HepG2 (cell line): ENCODE measurements at regions not wholly inside any gene's neighbourhood (a gene's known extent, or its start where the extent isn't known, plus 50 kb on each side); places are given as distances from the start of the nearest gene placed in this dataset.

Source experiments
- ATAC-seq: fragments of 200-7000 bp; cut with Tn5 transposase; 3 replicates; pipeline ENCODE4 v1.9.1; 2020; ENCODE audit warnings: mild to moderate bottlenecking, moderate library complexity
- BruUV-seq: library from RNA; stranded (reverse); fragments of 400-500 nt; replicated peaks from 2 replicates; lab custom pipeline; 2021; lab: Mats Ljungman, UMichigan
- CTCF ChIA-PET: fragments of 300-600 bp; formaldehyde crosslinking; extraction: SDS; loops from one replicate; lab custom pipeline; 2021; ENCODE audit warnings: low total read pairs, inconsistent platforms, low intra/inter-chr PET ratio; lab: Yijun Ruan, JAX
- POLR2A ChIA-PET: fragments of 350-600 bp; sonication (Branson Sonifier 250); formaldehyde crosslinking; loops from one replicate; lab custom pipeline; 2020; ENCODE audit warnings: antibody characterized with exemption, inconsistent platforms; lab: Yijun Ruan, JAX
- DNase-seq: peaks from one replicate; pipeline ENCODE4 v3.0.0-alpha.2; 2015; ENCODE audit warnings: low spot score
- FAIRE-seq: peaks from 3 replicates; lab custom pipeline; 2011; peaks lifted over from hg19 to GRCh38; lab: Jason Lieb, UNC
- H2AFZ ChIP-seq: one replicate; pipeline ENCODE4 v1.6.1; 2011; ENCODE audit warnings: low read length, inconsistent platforms
- H3K27ac ChIP-seq: fragments of 300-600 bp; 3 replicates; pipeline ENCODE4 v1.8.0; 2011; ENCODE audit warnings: mixed run types, mild to moderate bottlenecking, mixed read lengths, low read length, inconsistent platforms; ENCODE audit not compliant: insufficient read depth; ENCODE audit errors: extremely low read length
- H3K27me3 ChIP-seq, 2 experiments: fragments of 200-600 bp in 1 of 2; 2 replicates in 1 of 2; 3 replicates in 1 of 2; pipeline versions ENCODE4 v1.6.0 to v1.8.0; 2011; ENCODE audit warnings: low read length in 2 of 2, mild to moderate bottlenecking in 2 of 2, moderate library complexity in 2 of 2, inconsistent platforms in 1 of 2; ENCODE audit not compliant: insufficient read depth in 2 of 2, control insufficient read depth in 1 of 2
- H3K36me3 ChIP-seq, 2 experiments: fragments of 200-600 bp in 1 of 2; replicated peaks in 1 of 2; 2 replicates in 1 of 2; 3 replicates in 1 of 2; pipeline versions ENCODE4 v1.5.1 to v1.8.0; 2011; ENCODE audit warnings: low read length in 2 of 2, inconsistent platforms in 1 of 2; ENCODE audit not compliant: insufficient read depth in 2 of 2, control insufficient read depth in 1 of 2
- H3K4me1 ChIP-seq: 2 replicates; pipeline ENCODE4 v1.5.1; 2012; ENCODE audit warnings: low read length, inconsistent platforms; ENCODE audit not compliant: insufficient read depth
- H3K4me2 ChIP-seq: 2 replicates; pipeline ENCODE4 v1.6.0; 2011; ENCODE audit warnings: low read depth, low read length, inconsistent platforms
- H3K4me3 ChIP-seq, 3 experiments: fragments of 200-600 bp in 1 of 3; sonication (generic), shearing (Covaris generic) in 1 of 3; replicated peaks in 1 of 3; 2 replicates each; pipeline ENCODE4 v1.5.1; 2011 to 2016; ENCODE audit warnings: low read length in 3 of 3, inconsistent platforms in 2 of 3, low read depth in 2 of 3, mild to moderate bottlenecking in 2 of 3, control low read depth in 1 of 3, mixed read lengths in 1 of 3; ENCODE audit not compliant: insufficient read depth in 1 of 3
- H3K79me2 ChIP-seq: one replicate; pipeline ENCODE4 v1.6.1; 2011; ENCODE audit warnings: low read length, inconsistent platforms; ENCODE audit not compliant: insufficient read depth
- H3K9ac ChIP-seq: 2 replicates; pipeline ENCODE4 v1.6.0; 2011; ENCODE audit warnings: mild to moderate bottlenecking, low read depth, low read length, inconsistent platforms; ENCODE audit not compliant: insufficient read depth
- H3K9me3 ChIP-seq: 2 replicates; pipeline ENCODE4 v1.5.1; 2012; ENCODE audit warnings: mild to moderate bottlenecking, low read length
- H4K20me1 ChIP-seq: 2 replicates; pipeline ENCODE4 v1.6.0; 2011; ENCODE audit warnings: inconsistent platforms, mild to moderate bottlenecking, low read length, moderate library complexity; ENCODE audit not compliant: insufficient read depth
- BATF2 ChIP-seq: sonication (generic); formaldehyde crosslinking; IDR thresholded peaks from 2 replicates; pipeline ENCODE4 v1.8.0; 2022; ENCODE audit warnings: mild to moderate bottlenecking, missing genetic modification reagents, moderate library complexity
- GLI4 ChIP-seq: sonication (generic); formaldehyde crosslinking; IDR thresholded peaks from 2 replicates; pipeline ENCODE4 v1.5.1; 2020; ENCODE audit warnings: missing genetic modification reagents, mild to moderate bottlenecking, moderate library complexity, borderline replicate concordance
- MBD4 ChIP-seq: IDR thresholded peaks from 2 replicates; pipeline ENCODE4 v1.6.1; 2012; ENCODE audit warnings: low read length, inconsistent platforms, borderline replicate concordance
- NFYC ChIP-seq: IDR thresholded peaks from 2 replicates; pipeline ENCODE4 v1.6.1; 2016; ENCODE audit warnings: missing genetic modification reagents, missing compliant biosample characterization
- RAD21 ChIP-seq: fragments of 450-650 bp; formaldehyde crosslinking; IDR thresholded peaks from 2 replicates; pipeline ENCODE4 v1.5.0; 2020; ENCODE audit warnings: mild to moderate bottlenecking
- ZNF841 ChIP-seq: sonication (generic); formaldehyde crosslinking; IDR thresholded peaks from 2 replicates; pipeline ENCODE4 v1.8.1; 2023; ENCODE audit warnings: missing genetic modification reagents, borderline replicate concordance
- WGBS: methylation state at CpG from one replicate; pipeline ENCODE4 v1.1.6; 2017; ENCODE audit warnings: low lambda C conversion rate; 5-methylcytosine and 5-hydroxymethylcytosine counted together
- in situ Hi-C: cut with HindIII; loops from 2 replicates; pipeline ENCODE4 v1.10.0; 2017; ENCODE audit warnings: low pct_unique_long_range_greater_than_20kb; ENCODE audit not compliant: extremely low pct_ligation_motif_present
- intact Hi-C: fragments of 100-400 bp; cut with micrococcal nuclease; formaldehyde crosslinking; loops from one replicate; pipeline ENCODE4 v1.10.0; 2022; ENCODE audit not compliant: unreplicated experiment
- TF ChIP-seq, protein P1 (sequence below): sonication (generic); formaldehyde crosslinking; IDR thresholded peaks from 2 replicates; pipeline ENCODE4 v1.5.0; 2020; ENCODE audit warnings: mild to moderate bottlenecking, low read depth, missing genetic modification reagents, borderline replicate concordance
- TF ChIP-seq, protein P2 (sequence below): sonication (generic); formaldehyde crosslinking; IDR thresholded peaks from 2 replicates; pipeline ENCODE4 v1.4.0; 2020; ENCODE audit warnings: mild to moderate bottlenecking, missing genetic modification reagents

DNA sequence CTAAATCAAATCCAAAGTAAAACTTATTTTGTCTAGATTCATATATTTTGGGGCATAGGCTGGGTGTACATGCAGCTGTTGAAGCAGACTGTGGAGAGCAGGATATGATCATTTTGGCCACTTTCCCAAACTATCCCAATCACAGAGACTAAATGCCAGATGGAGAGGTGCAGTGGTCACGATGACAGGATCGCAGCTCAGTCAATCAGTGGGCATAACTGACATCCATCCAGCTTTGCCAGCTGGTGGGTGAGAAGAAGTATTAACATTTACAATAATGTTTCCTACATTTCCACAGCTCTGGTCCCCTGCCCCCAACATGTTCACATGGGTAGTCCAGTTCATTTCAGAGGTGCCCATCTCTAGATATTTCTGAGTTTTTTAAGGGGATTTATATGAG lies 255.5 kb upstream of the SESN3 start:
- no peak for DNase-seq

DNA sequence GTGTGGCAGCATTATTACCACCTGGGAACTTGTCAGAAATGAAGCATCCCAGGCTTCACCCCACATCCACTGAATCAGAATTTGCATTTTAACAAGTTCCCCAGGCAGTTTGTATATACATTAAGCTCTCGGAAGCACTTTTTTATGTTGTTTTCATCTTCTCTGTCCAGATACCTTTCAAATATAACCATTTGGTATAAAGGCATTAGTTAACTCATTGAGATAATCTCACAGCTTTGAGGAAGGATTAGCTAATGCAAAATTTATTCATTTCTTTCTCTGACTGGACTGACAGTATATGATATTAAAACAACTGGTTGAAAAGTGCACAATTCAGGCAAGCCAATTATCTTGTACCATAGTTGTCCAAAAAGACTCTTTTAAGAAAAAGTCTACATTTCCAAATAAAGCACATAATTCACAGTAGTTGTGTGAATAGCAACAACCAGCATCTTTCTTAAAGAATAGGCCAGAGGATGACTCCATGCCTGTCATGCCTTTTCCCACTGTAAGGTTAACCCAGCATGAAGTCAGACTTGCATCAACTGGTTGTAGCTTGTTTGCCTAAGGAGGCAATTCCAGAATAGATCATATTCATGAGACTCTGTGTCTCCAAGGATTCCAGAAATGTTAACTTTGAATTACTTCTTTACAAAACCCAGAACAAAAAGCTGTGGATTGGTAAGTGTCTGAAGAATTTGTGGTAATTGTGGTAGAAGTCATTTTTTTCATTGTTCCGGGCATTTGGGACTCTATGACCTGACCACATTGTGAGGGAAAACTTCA lies 254.3 kb upstream of the SESN3 start:
- H4K20me1 ChIP-seq: no peaks in the 10 kb centered on the region
- H2AFZ ChIP-seq: no peak overlapping the region
- no peaks in the 10 kb centered on the region; a peak in 2 of 5 replicates for H3K27me3 ChIP-seq
- no peak for ATAC-seq
- FAIRE-seq: no peak
- intact Hi-C loops (no loop called here), in situ Hi-C loops (no loop called here)
- no peaks in the 10 kb centered on the region for H3K79me2 ChIP-seq
- H3K9me3 ChIP-seq: no peaks in the 10 kb centered on the region
- no TSS peak for BruUV-seq
- H3K27ac ChIP-seq: no peak overlapping the region
- WGBS: 46% methylated on average over 2 of the region's 2 CpGs
- H3K4me2 ChIP-seq: no peak overlapping the region
- no peak overlapping the region for H3K4me3 ChIP-seq
- H3K36me3 ChIP-seq: no peaks in the 10 kb centered on the region
- peaks cover 6% of the 10 kb centered on the region for H3K4me1 ChIP-seq
- H3K9ac ChIP-seq: no peak overlapping the region
- ChIA-PET POLR2A (no interaction called here), CTCF (no interaction called here)
- DNase-seq: no peak
- TF ChIP-seq GLI4 (no peak), MBD4 (no peak), ZNF841 (no peak), NFYC (CRISPR knock-in tag) (no peak)
- TF ChIP-seq, protein P1, sequence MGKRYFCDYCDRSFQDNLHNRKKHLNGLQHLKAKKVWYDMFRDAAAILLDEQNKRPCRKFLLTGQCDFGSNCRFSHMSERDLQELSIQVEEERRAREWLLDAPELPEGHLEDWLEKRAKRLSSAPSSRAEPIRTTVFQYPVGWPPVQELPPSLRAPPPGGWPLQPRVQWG: no peak
- TF ChIP-seq, protein P2, sequence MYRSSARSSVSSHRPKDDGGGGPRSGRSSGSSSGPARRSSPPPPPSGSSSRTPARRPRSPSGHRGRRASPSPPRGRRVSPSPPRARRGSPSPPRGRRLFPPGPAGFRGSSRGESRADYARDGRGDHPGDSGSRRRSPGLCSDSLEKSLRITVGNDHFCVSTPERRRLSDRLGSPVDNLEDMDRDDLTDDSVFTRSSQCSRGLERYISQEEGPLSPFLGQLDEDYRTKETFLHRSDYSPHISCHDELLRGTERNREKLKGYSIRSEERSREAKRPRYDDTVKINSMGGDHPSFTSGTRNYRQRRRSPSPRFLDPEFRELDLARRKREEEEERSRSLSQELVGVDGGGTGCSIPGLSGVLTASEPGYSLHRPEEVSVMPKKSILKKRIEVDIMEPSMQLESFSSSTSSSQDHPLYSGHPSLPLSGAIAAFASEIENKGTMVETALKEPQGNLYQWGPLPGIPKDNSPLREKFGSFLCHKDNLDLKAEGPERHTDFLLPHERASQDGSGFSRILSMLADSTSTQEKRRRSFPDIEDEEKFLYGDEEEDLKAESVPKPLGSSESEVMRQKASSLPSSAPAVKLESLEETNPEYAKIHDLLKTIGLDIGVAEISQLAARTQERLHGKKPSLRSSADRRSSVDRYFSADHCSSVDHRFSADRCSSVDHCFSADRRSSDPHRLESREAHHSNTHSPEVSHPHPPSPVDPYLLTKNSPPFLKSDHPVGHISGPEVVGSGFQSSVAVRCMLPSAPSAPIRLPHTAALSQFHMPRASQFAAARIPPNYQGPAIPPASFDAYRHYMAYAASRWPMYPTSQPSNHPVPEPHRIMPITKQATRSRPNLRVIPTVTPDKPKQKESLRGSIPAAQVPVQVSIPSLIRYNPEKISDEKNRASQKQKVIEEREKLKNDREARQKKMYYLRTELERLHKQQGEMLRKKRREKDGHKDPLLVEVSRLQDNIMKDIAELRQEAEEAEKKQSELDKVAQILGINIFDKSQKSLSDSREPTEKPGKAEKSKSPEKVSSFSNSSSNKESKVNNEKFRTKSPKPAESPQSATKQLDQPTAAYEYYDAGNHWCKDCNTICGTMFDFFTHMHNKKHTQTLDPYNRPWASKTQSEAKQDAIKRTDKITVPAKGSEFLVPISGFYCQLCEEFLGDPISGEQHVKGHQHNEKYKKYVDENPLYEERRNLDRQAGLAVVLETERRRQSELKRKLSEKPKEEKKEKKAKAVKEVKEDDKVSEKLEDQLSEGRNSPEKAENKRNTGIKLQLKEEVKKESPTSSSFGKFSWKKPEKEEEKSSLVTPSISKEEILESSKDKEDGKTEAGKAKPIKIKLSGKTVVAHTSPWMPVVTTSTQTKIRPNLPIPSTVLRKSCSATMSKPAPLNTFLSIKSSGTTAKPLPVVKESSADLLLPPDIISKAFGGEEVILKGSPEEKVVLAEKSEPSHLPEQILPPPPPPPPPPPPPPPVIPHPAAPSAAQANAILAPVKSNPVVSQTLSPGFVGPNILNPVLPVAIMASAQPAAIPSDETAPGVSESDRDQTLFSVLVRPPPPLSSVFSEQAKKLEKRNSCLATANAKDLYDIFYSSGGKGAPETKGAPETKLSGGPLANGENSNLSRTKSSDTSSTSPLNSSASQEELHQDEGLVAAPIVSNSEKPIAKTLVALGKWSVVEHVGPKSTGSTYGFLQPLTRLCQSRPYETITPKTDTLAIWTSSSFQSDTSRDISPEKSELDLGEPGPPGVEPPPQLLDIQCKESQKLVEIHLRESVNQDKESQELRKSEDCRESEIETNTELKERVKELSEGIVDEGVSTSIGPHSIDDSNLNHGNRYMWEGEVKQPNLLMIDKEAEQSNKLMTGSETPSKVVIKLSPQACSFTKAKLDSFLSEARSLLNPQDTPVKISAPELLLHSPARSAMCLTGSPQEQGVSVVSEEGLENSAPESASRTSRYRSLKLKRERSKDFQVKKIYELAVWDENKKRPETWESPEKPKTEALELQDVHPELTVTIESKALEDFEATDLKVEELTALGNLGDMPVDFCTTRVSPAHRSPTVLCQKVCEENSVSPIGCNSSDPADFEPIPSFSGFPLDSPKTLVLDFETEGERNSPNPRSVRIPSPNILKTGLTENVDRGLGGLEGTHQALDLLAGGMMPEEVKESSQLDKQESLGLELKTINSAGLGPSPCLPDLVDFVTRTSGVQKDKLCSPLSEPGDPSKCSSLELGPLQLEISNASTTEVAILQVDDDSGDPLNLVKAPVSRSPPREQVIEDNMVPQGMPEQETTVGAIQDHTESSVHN (CRISPR knock-in tag): no peak

More for the DNA sequence above, 255.5 kb upstream of the SESN3 start:
- TF ChIP-seq RAD21 (CRISPR knock-in tag) (no peak), BATF2 (CRISPR knock-in tag) (no peak)
- in situ Hi-C loops (no loop called here), intact Hi-C loops (no loop called here)
- no peaks in the 10 kb centered on the region; a peak in 2 of 5 replicates for H3K27me3 ChIP-seq
- ChIA-PET POLR2A (no interaction called here), CTCF (no interaction called here)
- H3K27ac ChIP-seq: no peak overlapping the region
- no peak overlapping the region for H3K4me3 ChIP-seq
- WGBS: 5% methylated on average over 2 of the region's 2 CpGs
- no TSS peak for BruUV-seq
- no peaks in the 10 kb centered on the region for H3K36me3 ChIP-seq
- H4K20me1 ChIP-seq: no peaks in the 10 kb centered on the region
- ATAC-seq (no peak), FAIRE-seq (no peak)
- H3K4me2 ChIP-seq: no peak overlapping the region
- H3K9ac ChIP-seq: no peak overlapping the region
- H3K79me2 ChIP-seq: no peaks in the 10 kb centered on the region
- H3K9me3 ChIP-seq: no peaks in the 10 kb centered on the region
- H2AFZ ChIP-seq: no peak overlapping the region
- peaks cover 6% of the 10 kb centered on the region for H3K4me1 ChIP-seq
